ENCODE measurements at regions not wholly inside any gene's neighbourhood (a gene's known extent, or its start where the extent isn't known, plus 50 kb on each side); places are given as distances from the start of the nearest gene placed in this dataset.

- Histone ChIP-seq H3K27me3 (no peaks in the 10 kb centered on the region), H3K27ac (no peak overlapping the region), H3K9me3 (no peaks in the 10 kb centered on the region), H3K36me3 (no peaks in the 10 kb centered on the region), H3K4me1 (no peaks in the 10 kb centered on the region), H3K4me3 (no peak overlapping the region)
- WGBS, 2 donors, result 87 to 90% methylated on average over 5 of the region's 5 CpGs
- DNase-seq, result no peak
- no peak for TF ChIP-seq CTCF (IDR thresholded peaks at IDR 0.05)
- TF ChIP-seq EP300 (IDR thresholded peaks at IDR 0.05), result no peak
- TF ChIP-seq POLR2A (IDR thresholded peaks at IDR 0.05), result no peak
- TF ChIP-seq POLR2AphosphoS5 (IDR thresholded peaks at IDR 0.05), result no peak
- intact Hi-C loops (cut with DNase I), result no loop called here
Measured at GRCh38 chr9:108724652-108725051, 131.1 kb downstream of the ACTL7B start.

- intact Hi-C loops (cut with DNase I), result no loop called here
- Histone ChIP-seq H3K9me3 (no peaks in the 10 kb centered on the region), H3K27me3 (no peaks in the 10 kb centered on the region), H3K36me3 (no peaks in the 10 kb centered on the region), H3K27ac (no peak overlapping the region), H3K4me3 (no peak overlapping the region), H3K4me1 (no peaks in the 10 kb centered on the region)
- no peak for DNase-seq
- WGBS, 2 donors, result 90 to 92% methylated on average over 4 of the region's 4 CpGs
- TF ChIP-seq POLR2A (IDR thresholded peaks at IDR 0.05), result no peak
- no peak for TF ChIP-seq POLR2AphosphoS5 (IDR thresholded peaks at IDR 0.05)
- TF ChIP-seq EP300 (IDR thresholded peaks at IDR 0.05), result no peak
- TF ChIP-seq CTCF (IDR thresholded peaks at IDR 0.05), result no peak
Measured at GRCh38 chr9:108724122-108724521, 131.7 kb downstream of the ACTL7B start.

- 84 to 89% methylated on average over 7 of the region's 7 CpGs for WGBS, 2 donors
- Histone ChIP-seq H3K4me3 (no peak overlapping the region), H3K27ac (no peak overlapping the region), H3K9me3 (no peaks in the 10 kb centered on the region), H3K36me3 (no peaks in the 10 kb centered on the region), H3K4me1 (no peaks in the 10 kb centered on the region), H3K27me3 (no peaks in the 10 kb centered on the region)
- intact Hi-C loops (cut with DNase I), result no loop called here
- no peak for TF ChIP-seq EP300 (IDR thresholded peaks at IDR 0.05)
- DNase-seq, result no peak
Measured at GRCh38 chr9:108722396-108722795, 133.4 kb downstream of the ACTL7B start.

- H3K4me1 ChIP-seq, result no peaks in the 10 kb centered on the region
- no peaks in the 10 kb centered on the region for H3K27me3 ChIP-seq
- H3K4me3 ChIP-seq, result no peak overlapping the region
- no peaks in the 10 kb centered on the region for H3K9me3 ChIP-seq
- WGBS, 2 donors, result 46 to 48% methylated on average over 2 of the region's 2 CpGs
- H3K36me3 ChIP-seq, result no peaks in the 10 kb centered on the region
- no peak for DNase-seq
- TF ChIP-seq POLR2AphosphoS5 (IDR thresholded peaks at IDR 0.05) (no peak), POLR2A (IDR thresholded peaks at IDR 0.05) (no peak), CTCF (IDR thresholded peaks at IDR 0.05) (no peak), EP300 (IDR thresholded peaks at IDR 0.05) (no peak)
- intact Hi-C loops (cut with DNase I), result no loop called here
- H3K27ac ChIP-seq, result no peak overlapping the region
Measured at GRCh38 chr9:108720191-108720642, 135.6 kb downstream of the ACTL7B start.

- no peaks in the 10 kb centered on the region for H3K36me3 ChIP-seq
- H3K4me1 ChIP-seq, result no peaks in the 10 kb centered on the region
- no peak overlapping the region for H3K4me3 ChIP-seq
- peak overlapping the region in 3 of 4 donors; percentile 27 to 37 (median 31) for H3K27ac ChIP-seq
- intact Hi-C loops (cut with DNase I), result no loop called here
- no peak for DNase-seq
- no peaks in the 10 kb centered on the region for H3K9me3 ChIP-seq
- H3K27me3 ChIP-seq, result no peaks in the 10 kb centered on the region
- 71 to 77% methylated on average over 3 of the region's 3 CpGs for WGBS, 2 donors
- TF ChIP-seq CTCF (IDR thresholded peaks at IDR 0.05), result no peak
- no peak for TF ChIP-seq EP300 (IDR thresholded peaks at IDR 0.05)
- TF ChIP-seq POLR2AphosphoS5 (IDR thresholded peaks at IDR 0.05), result no peak
- no peak for TF ChIP-seq POLR2A (IDR thresholded peaks at IDR 0.05)
Measured at GRCh38 chr9:108710424-108710823, 145.4 kb downstream of the ACTL7B start.
